ENCODE measurements at regions not wholly inside any gene's neighbourhood (a gene's known extent, or its start where the extent isn't known, plus 50 kb on each side); places are given as distances from the start of the nearest gene placed in this dataset.

- peaks cover 2% of the 10 kb centered on the region for H3K9me3 Mint-ChIP-seq
- H3K4me3 Mint-ChIP-seq, result no peak overlapping the region
- no peaks in the 10 kb centered on the region for H3K36me3 Mint-ChIP-seq
- H3K27ac Mint-ChIP-seq, result no peak overlapping the region
- no peaks in the 10 kb centered on the region for H3K27me3 Mint-ChIP-seq
- peaks cover 11% of the 10 kb centered on the region for H3K4me1 Mint-ChIP-seq (ENCODE audit: unreplicated experiment)
- TF ChIP-seq CTCF (conservative IDR thresholded peaks at IDR 0.05), result no peak
- DNase-seq (ENCODE audit: extremely low spot score, unreplicated experiment), result no peak
Measured at GRCh38 chr4:41465146-41465761, 72.7 kb upstream of the LIMCH1 start.

- Mint-ChIP-seq H3K4me1 (ENCODE audit: unreplicated experiment) (peaks cover 11% of the 10 kb centered on the region), H3K27ac (no peak overlapping the region), H3K27me3 (peaks cover 4% of the 10 kb centered on the region), H3K4me3 (no peak overlapping the region), H3K9me3 (peaks cover 6% of the 10 kb centered on the region), H3K36me3 (no peaks in the 10 kb centered on the region)
- no peak for DNase-seq (ENCODE audit: extremely low spot score, unreplicated experiment)
- TF ChIP-seq CTCF (conservative IDR thresholded peaks at IDR 0.05), result no peak
Measured at GRCh38 chr4:41466249-41466648, 71.7 kb upstream of the LIMCH1 start.

- Mint-ChIP-seq H3K27me3 (peaks cover 4% of the 10 kb centered on the region), H3K36me3 (no peaks in the 10 kb centered on the region), H3K27ac (no peak overlapping the region), H3K9me3 (peaks cover 6% of the 10 kb centered on the region), H3K4me3 (no peak overlapping the region), H3K4me1 (ENCODE audit: unreplicated experiment) (peaks cover 16% of the 10 kb centered on the region)
- no peak for TF ChIP-seq CTCF (conservative IDR thresholded peaks at IDR 0.05)
- no peak for DNase-seq (ENCODE audit: extremely low spot score, unreplicated experiment)
Measured at GRCh38 chr4:41468122-41468521, 69.8 kb upstream of the LIMCH1 start.

- TF ChIP-seq CTCF (conservative IDR thresholded peaks at IDR 0.05), result no peak
- no peak overlapping the region for H3K4me3 Mint-ChIP-seq
- peaks cover 4% of the 10 kb centered on the region for H3K27me3 Mint-ChIP-seq
- DNase-seq (ENCODE audit: extremely low spot score, unreplicated experiment), result no peak
- H3K9me3 Mint-ChIP-seq, result peaks cover 6% of the 10 kb centered on the region
- H3K27ac Mint-ChIP-seq, result no peak overlapping the region
- H3K36me3 Mint-ChIP-seq, result no peaks in the 10 kb centered on the region
- H3K4me1 Mint-ChIP-seq (ENCODE audit: unreplicated experiment), result peaks cover 10% of the 10 kb centered on the region
Measured at GRCh38 chr4:41471126-41472071, 66.6 kb upstream of the LIMCH1 start.

- H3K4me1 Mint-ChIP-seq (ENCODE audit: unreplicated experiment), result peaks cover 9% of the 10 kb centered on the region
- H3K36me3 Mint-ChIP-seq, result no peaks in the 10 kb centered on the region
- peaks cover 6% of the 10 kb centered on the region for H3K9me3 Mint-ChIP-seq
- H3K4me3 Mint-ChIP-seq, result no peak overlapping the region
- H3K27ac Mint-ChIP-seq, result no peak overlapping the region
- TF ChIP-seq CTCF (conservative IDR thresholded peaks at IDR 0.05), result no peak
- no peak for DNase-seq (ENCODE audit: extremely low spot score, unreplicated experiment)
- H3K27me3 Mint-ChIP-seq, result peaks cover 4% of the 10 kb centered on the region
Measured at GRCh38 chr4:41472081-41472480, 65.9 kb upstream of the LIMCH1 start.

Data from type B pancreatic cell (in vitro differentiated cells).